ENCODE measurements at regions not wholly inside any gene's neighbourhood (a gene's known extent, or its start where the extent isn't known, plus 50 kb on each side); places are given as distances from the start of the nearest gene placed in this dataset.

GRCh38 chr10:71133710-71134686, 78.4 kb upstream of the UNC5B start:
- no peak for TF ChIP-seq CTCF (IDR thresholded peaks at IDR 0.05)
- Histone ChIP-seq H3K36me3 (no peaks in the 10 kb centered on the region), H3K9ac (ENCODE audit: low read depth in 2 of 2, low read length in 2 of 2) (no peak overlapping the region), H3K4me3 (no peak overlapping the region), H3K27me3 (no peaks in the 10 kb centered on the region), H3K27ac (no peak overlapping the region), H3K9me3 (no peaks in the 10 kb centered on the region), H3K4me1 (no peaks in the 10 kb centered on the region)
- intact Hi-C loops (cut with DNase I): no loop called here
- no peak for DNase-seq

GRCh38 chr10:71134732-71135211, 77.6 kb upstream of the UNC5B start:
- no peaks in the 10 kb centered on the region for H3K27me3 ChIP-seq
- intact Hi-C loops (cut with DNase I): no loop called here
- no peak for DNase-seq

GRCh38 chr10:71135236-71135635, 77.1 kb upstream of the UNC5B start:
- DNase-seq: no peak
- Histone ChIP-seq H3K4me3 (no peak overlapping the region), H3K27ac (no peak overlapping the region), H3K36me3 (no peaks in the 10 kb centered on the region), H3K4me1 (no peaks in the 10 kb centered on the region), H3K9ac (ENCODE audit: low read depth in 2 of 2, low read length in 2 of 2) (no peak overlapping the region), H3K9me3 (no peaks in the 10 kb centered on the region), H3K27me3 (no peaks in the 10 kb centered on the region)
- TF ChIP-seq CTCF (IDR thresholded peaks at IDR 0.05): no peak
- intact Hi-C loops (cut with DNase I): no loop called here

More at GRCh38 chr10:71134732-71135211, 77.6 kb upstream of the UNC5B start:
- H3K9me3 ChIP-seq: no peaks in the 10 kb centered on the region
- no peaks in the 10 kb centered on the region for H3K36me3 ChIP-seq
- no peak overlapping the region for H3K9ac ChIP-seq (ENCODE audit: low read depth in 2 of 2, low read length in 2 of 2)
- no peak overlapping the region for H3K27ac ChIP-seq
- H3K4me3 ChIP-seq: no peak overlapping the region
- H3K4me1 ChIP-seq: no peaks in the 10 kb centered on the region
- TF ChIP-seq CTCF (IDR thresholded peaks at IDR 0.05): no peak

- no peaks in the 10 kb centered on the region for H3K4me1 ChIP-seq
- no peak for DNase-seq
- no peaks in the 10 kb centered on the region for H3K9me3 ChIP-seq
- no peak for TF ChIP-seq CTCF (IDR thresholded peaks at IDR 0.05)
- H3K36me3 ChIP-seq: no peaks in the 10 kb centered on the region
- H3K27me3 ChIP-seq: no peaks in the 10 kb centered on the region
- intact Hi-C loops (cut with DNase I): no loop called here
- no peak overlapping the region for H3K4me3 ChIP-seq
- no peak overlapping the region for H3K9ac ChIP-seq (ENCODE audit: low read depth in 2 of 2, low read length in 2 of 2)
- H3K27ac ChIP-seq: no peak overlapping the region
Observed at GRCh38 chr10:71136036-71136721, 76.2 kb upstream of the UNC5B start.

- no peaks in the 10 kb centered on the region for H3K9me3 ChIP-seq
- DNase-seq: no peak
- no peaks in the 10 kb centered on the region for H3K27me3 ChIP-seq
- no peak overlapping the region for H3K4me3 ChIP-seq
- TF ChIP-seq CTCF (IDR thresholded peaks at IDR 0.05): no peak
- H3K4me1 ChIP-seq: no peaks in the 10 kb centered on the region
- H3K9ac ChIP-seq (ENCODE audit: low read depth in 2 of 2, low read length in 2 of 2): no peak overlapping the region
- H3K36me3 ChIP-seq: no peaks in the 10 kb centered on the region
- intact Hi-C loops (cut with DNase I): no loop called here
- no peak overlapping the region for H3K27ac ChIP-seq
Observed at GRCh38 chr10:71137701-71138100, 74.7 kb upstream of the UNC5B start.

Measured in colonic mucosa (tissue), 4 donors.